Caco-2 (cell line): ENCODE measurements at regions not wholly inside any gene's neighbourhood (a gene's known extent, or its start where the extent isn't known, plus 50 kb on each side); places are given as distances from the start of the nearest gene placed in this dataset.

ENCODE experiments used
- BruUV-seq: library from RNA; stranded (reverse); fragments of 400-500 nt; replicated peaks from 2 replicates; lab custom pipeline; 2021; lab: Mats Ljungman, UMichigan
- CTCF ChIA-PET: fragments of 300-600 bp; sonication (Branson Sonifier 250); formaldehyde crosslinking; loops from one replicate; lab custom pipeline; 2022; ENCODE audit warnings: antibody characterized with exemption; lab: Charles Lee
- POLR2A ChIA-PET: fragments of 300-600 bp; sonication (Branson Sonifier 250); formaldehyde crosslinking; loops from one replicate; lab custom pipeline; 2022; ENCODE audit warnings: antibody characterized with exemption; lab: Charles Lee
- DNase-seq, 2 experiments: peaks; one replicate each; pipeline versions ENCODE4 v3.0.0 to v3.0.0-alpha.2; 2020 to 2022
- H3K27me3 ChIP-seq: replicated peaks from 2 replicates; pipeline ENCODE4 v1.6.0; 2011; ENCODE audit warnings: low read length; ENCODE audit not compliant: control insufficient read depth, insufficient read depth
- H3K36me3 ChIP-seq: 2 replicates; pipeline ENCODE4 v1.5.1; 2011; ENCODE audit warnings: low read length; ENCODE audit not compliant: control insufficient read depth, insufficient read depth
- H3K4me1 ChIP-seq: fragments of 250-450 bp; sonication (Bioruptor Pico); 2 replicates; pipeline ENCODE4 v1.5.1; 2020; ENCODE audit warnings: mild to moderate bottlenecking
- H3K4me3 ChIP-seq: 2 replicates; pipeline ENCODE4 v1.5.1; 2011; ENCODE audit warnings: low read depth, mild to moderate bottlenecking, control low read depth, low read length
- H3K9me3 ChIP-seq: fragments of 250-450 bp; sonication (Bioruptor Pico); 2 replicates; pipeline ENCODE4 v1.5.1; 2020; ENCODE audit warnings: mild to moderate bottlenecking, moderate library complexity
- H3K27ac Mint-ChIP-seq: one replicate; pipeline ENCODE4 v1.8.0; 2022; ENCODE audit warnings: mixed read lengths; ENCODE audit not compliant: unreplicated experiment
- H3K27me3 Mint-ChIP-seq: one replicate; pipeline ENCODE4 v1.8.0; 2022; ENCODE audit warnings: mixed read lengths; ENCODE audit not compliant: insufficient read depth, unreplicated experiment
- H3K36me3 Mint-ChIP-seq: one replicate; pipeline ENCODE4 v1.8.0; 2022; ENCODE audit warnings: mild to moderate bottlenecking, mixed read lengths; ENCODE audit not compliant: insufficient read depth, unreplicated experiment
- H3K4me1 Mint-ChIP-seq: one replicate; pipeline ENCODE4 v1.8.0; 2022; ENCODE audit warnings: low read depth, mixed read lengths; ENCODE audit not compliant: unreplicated experiment
- H3K4me3 Mint-ChIP-seq: one replicate; pipeline ENCODE4 v1.8.0; 2022; ENCODE audit warnings: mild to moderate bottlenecking, moderate library complexity, mixed read lengths; ENCODE audit not compliant: unreplicated experiment
- H3K9me3 Mint-ChIP-seq: one replicate; pipeline ENCODE4 v1.8.0; 2022; ENCODE audit warnings: mixed read lengths; ENCODE audit not compliant: unreplicated experiment
- intact Hi-C: fragments of 100-400 bp; cut with micrococcal nuclease; formaldehyde crosslinking; loops from one replicate; pipeline ENCODE4 v1.10.0; 2022; ENCODE audit not compliant: unreplicated experiment
- TF ChIP-seq, protein P1 (sequence below), 2 experiments: fragments of 200-600 bp in 1 of 2; IDR thresholded peaks; 1 replicate in 1 of 2; 2 replicates in 1 of 2; pipeline versions ENCODE4 v1.5.1 to v1.8.0; 2011 to 2022; ENCODE audit warnings: antibody characterized with exemption in 1 of 2, control low read depth in 1 of 2, inconsistent platforms in 1 of 2, low read depth in 1 of 2, low read length in 1 of 2, mild to moderate bottlenecking in 1 of 2, moderate library complexity in 1 of 2; ENCODE audit not compliant: insufficient read depth in 1 of 2, severe bottlenecking in 1 of 2, unreplicated experiment in 1 of 2

DNA sequence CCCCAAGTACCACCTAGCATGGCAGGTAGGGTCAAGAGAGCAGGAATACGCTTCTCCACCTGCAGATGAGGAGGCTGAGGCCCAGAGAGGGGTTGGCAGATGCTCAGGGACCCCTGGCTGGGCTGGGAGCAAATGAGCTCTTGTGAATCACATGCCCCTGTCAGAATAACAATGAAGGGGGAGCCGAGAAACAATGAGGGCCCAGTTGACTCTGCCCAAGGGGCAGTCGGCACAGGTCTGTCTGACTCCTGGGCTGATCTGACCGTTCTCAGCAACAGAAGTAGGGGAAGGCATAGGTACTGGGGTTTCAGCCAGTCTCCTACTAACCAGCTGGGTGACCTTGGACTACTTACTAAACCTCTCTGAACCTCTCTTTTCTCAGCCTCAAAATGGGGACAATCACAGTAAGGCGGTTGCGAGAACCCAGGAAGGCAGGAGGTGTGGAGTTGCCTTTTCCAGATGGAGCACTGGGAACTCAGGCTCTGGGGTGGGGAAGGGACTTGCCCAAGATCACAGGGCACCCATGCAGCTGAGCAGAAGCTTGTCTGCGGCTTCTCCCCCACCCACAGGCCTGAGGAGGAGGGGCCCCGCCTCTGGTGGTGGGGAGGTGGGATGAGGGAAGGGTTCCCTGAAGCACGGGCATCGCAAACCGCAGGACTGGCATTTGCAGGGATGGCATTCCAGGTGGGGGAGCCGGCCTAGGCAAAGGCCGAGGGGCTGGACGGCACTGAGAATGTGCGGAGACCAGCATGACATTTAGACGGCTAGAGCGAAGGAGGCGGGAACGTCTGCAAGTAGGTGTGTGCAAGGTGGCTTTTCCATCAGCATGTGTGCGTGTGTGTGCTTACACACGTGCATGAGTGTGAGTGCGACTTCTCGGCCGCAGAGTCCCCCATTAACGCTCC, 163.0 kb downstream of the MN1 start:
- no peaks in the 10 kb centered on the region for H3K27me3 Mint-ChIP-seq
- H3K4me3 Mint-ChIP-seq = no peak overlapping the region
- Histone ChIP-seq H3K36me3 (no peaks in the 10 kb centered on the region), H3K4me3 (no peak overlapping the region), H3K4me1 (peaks cover 9% of the 10 kb centered on the region; the same call in 1 of the 2 replicates), H3K27me3 (no peaks in the 10 kb centered on the region), H3K9me3 (no peaks in the 10 kb centered on the region)
- H3K36me3 Mint-ChIP-seq = no peaks in the 10 kb centered on the region
- POLR2A ChIA-PET = no interaction called here
- no TSS peak for BruUV-seq
- peaks cover 11% of the 10 kb centered on the region for H3K4me1 Mint-ChIP-seq
- intact Hi-C loops = loop anchor here (10.0 kb wide), 1 partner anchor 166 kb away; the partner anchor contains the start of gene MN1
- H3K9me3 Mint-ChIP-seq = no peaks in the 10 kb centered on the region
- no peak overlapping the region for H3K27ac Mint-ChIP-seq
- TF ChIP-seq, protein P1, sequence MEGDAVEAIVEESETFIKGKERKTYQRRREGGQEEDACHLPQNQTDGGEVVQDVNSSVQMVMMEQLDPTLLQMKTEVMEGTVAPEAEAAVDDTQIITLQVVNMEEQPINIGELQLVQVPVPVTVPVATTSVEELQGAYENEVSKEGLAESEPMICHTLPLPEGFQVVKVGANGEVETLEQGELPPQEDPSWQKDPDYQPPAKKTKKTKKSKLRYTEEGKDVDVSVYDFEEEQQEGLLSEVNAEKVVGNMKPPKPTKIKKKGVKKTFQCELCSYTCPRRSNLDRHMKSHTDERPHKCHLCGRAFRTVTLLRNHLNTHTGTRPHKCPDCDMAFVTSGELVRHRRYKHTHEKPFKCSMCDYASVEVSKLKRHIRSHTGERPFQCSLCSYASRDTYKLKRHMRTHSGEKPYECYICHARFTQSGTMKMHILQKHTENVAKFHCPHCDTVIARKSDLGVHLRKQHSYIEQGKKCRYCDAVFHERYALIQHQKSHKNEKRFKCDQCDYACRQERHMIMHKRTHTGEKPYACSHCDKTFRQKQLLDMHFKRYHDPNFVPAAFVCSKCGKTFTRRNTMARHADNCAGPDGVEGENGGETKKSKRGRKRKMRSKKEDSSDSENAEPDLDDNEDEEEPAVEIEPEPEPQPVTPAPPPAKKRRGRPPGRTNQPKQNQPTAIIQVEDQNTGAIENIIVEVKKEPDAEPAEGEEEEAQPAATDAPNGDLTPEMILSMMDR (IDR thresholded peaks at IDR 0.05; ENCODE audit: insufficient read depth in 1 of 2, low read depth in 1 of 2, low read length in 1 of 2, severe bottlenecking in 1 of 2, unreplicated experiment in 1 of 2) = no peak
- CTCF ChIA-PET = no interaction called here
- DNase-seq = no peak

DNA sequence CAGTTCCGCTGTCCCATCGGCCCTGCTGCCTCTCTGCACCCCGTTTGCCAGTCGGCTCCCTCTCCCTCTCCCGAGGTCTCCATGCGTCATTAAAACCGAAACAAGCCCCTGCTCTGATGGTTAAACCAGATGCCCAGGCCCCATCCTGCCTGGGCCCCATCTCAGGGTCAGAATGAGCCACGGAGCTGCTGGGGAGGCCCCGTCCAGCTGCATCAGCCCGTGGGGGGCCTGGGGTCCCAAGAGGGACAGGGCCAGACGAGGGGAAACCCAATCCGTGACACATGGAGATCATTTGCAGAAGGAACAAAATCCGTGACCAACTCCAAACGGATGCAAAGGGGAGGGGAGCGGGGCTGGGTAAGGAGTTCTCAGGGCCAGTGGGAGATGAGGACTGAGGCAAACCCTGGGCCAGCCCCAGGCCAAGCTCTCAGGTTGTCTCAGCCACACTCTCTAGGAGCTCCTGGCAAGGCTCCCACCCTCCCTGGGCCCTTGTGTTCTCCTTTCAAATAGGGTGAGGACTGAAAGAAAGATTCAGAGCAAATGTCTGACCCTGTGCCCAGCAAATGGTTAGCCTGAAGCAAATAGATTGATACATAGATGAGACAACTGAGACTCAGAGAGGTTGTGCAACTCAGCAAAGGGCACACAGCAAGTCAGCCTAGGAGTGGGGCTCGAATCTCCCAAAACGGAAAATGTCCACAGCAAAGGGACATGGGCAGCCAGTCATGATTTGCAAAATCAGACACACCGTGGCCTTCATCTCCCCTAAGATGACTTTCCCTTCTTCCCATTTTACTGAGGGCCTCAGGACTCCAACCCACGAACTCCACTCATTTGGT, 162.1 kb downstream of the MN1 start:
- intact Hi-C loops = loop anchor here (10.0 kb wide), 1 partner anchor 165 kb away; the partner anchor contains the start of gene MN1
- peaks cover 10% of the 10 kb centered on the region for H3K4me1 Mint-ChIP-seq

More for the DNA sequence above, 162.1 kb downstream of the MN1 start:
- Histone ChIP-seq H3K4me1 (peaks cover 13% of the 10 kb centered on the region), H3K36me3 (no peaks in the 10 kb centered on the region), H3K4me3 (no peak overlapping the region), H3K9me3 (no peaks in the 10 kb centered on the region), H3K27me3 (no peaks in the 10 kb centered on the region)
- BruUV-seq = no TSS peak
- Mint-ChIP-seq H3K27me3 (no peaks in the 10 kb centered on the region), H3K27ac (no peak overlapping the region), H3K9me3 (no peaks in the 10 kb centered on the region), H3K4me3 (no peak overlapping the region), H3K36me3 (no peaks in the 10 kb centered on the region)
- DNase-seq = no peak
- TF ChIP-seq, protein P1 (IDR thresholded peaks at IDR 0.05; ENCODE audit: insufficient read depth in 1 of 2, low read depth in 1 of 2, low read length in 1 of 2, severe bottlenecking in 1 of 2, unreplicated experiment in 1 of 2) = no peak
- ChIA-PET CTCF (interaction anchor here (0.5 kb wide), 1 partner anchor 23 kb away, joined by 7 read pairs; no protein-coding TSS in a partner anchor), POLR2A (no interaction called here)
